Astrocyte (in vitro differentiated cells and primary cell): ENCODE measurements at regions not wholly inside any gene's neighbourhood (a gene's known extent, or its start where the extent isn't known, plus 50 kb on each side); places are given as distances from the start of the nearest gene placed in this dataset.

ENCODE experiments used
- DNase-seq: peaks from one replicate; pipeline ENCODE4 v3.0.0-alpha.2; 2010; ENCODE audit warnings: low read depth
- FAIRE-seq: peaks from 2 replicates; lab custom pipeline; 2011; peaks lifted over from hg19 to GRCh38; lab: Jason Lieb, UNC
- H2AFZ ChIP-seq: 2 replicates; pipeline ENCODE4 v1.6.0; 2012; ENCODE audit warnings: low read depth, low read length, inconsistent platforms
- H3K27ac ChIP-seq: 2 replicates; pipeline ENCODE4 v1.5.1; 2011; ENCODE audit warnings: low read depth, low read length, inconsistent platforms
- H3K27me3 ChIP-seq: 2 replicates; pipeline ENCODE4 v1.6.0; 2011; ENCODE audit warnings: low read length, inconsistent platforms; ENCODE audit not compliant: insufficient read depth
- H3K36me3 ChIP-seq: 2 replicates; pipeline ENCODE4 v1.5.1; 2011; ENCODE audit warnings: low read length, inconsistent platforms; ENCODE audit not compliant: insufficient read depth
- H3K4me1 ChIP-seq: 2 replicates; pipeline ENCODE4 v1.5.1; 2011; ENCODE audit warnings: low read length, inconsistent platforms; ENCODE audit not compliant: insufficient read depth
- H3K4me2 ChIP-seq: 2 replicates; pipeline ENCODE4 v1.6.0; 2012; ENCODE audit warnings: low read length, inconsistent platforms
- H3K4me3 ChIP-seq: 2 replicates; pipeline ENCODE4 v1.5.1; 2011; ENCODE audit warnings: low read depth, mild to moderate bottlenecking, low read length, inconsistent platforms; ENCODE audit not compliant: insufficient read depth
- H3K79me2 ChIP-seq: 2 replicates; pipeline ENCODE4 v1.6.0; 2012; ENCODE audit warnings: mild to moderate bottlenecking, low read length, inconsistent platforms; ENCODE audit not compliant: insufficient read depth
- H3K9ac ChIP-seq: 2 replicates; pipeline ENCODE4 v1.6.0; 2012; ENCODE audit warnings: mild to moderate bottlenecking, low read length, inconsistent platforms
- H3K9me3 ChIP-seq: 2 replicates; pipeline ENCODE4 v1.5.1; 2012; ENCODE audit warnings: low read depth, mild to moderate bottlenecking, low read length, inconsistent platforms; ENCODE audit not compliant: insufficient read depth
- H4K20me1 ChIP-seq: 2 replicates; pipeline ENCODE4 v1.6.0; 2012; ENCODE audit warnings: low read length, inconsistent platforms; ENCODE audit not compliant: insufficient read depth
- H3K27ac Mint-ChIP-seq: one replicate; pipeline ENCODE4 v1.8.0; 2021; ENCODE audit warnings: mild to moderate bottlenecking, mixed read lengths; ENCODE audit not compliant: unreplicated experiment
- H3K27me3 Mint-ChIP-seq: one replicate; pipeline ENCODE4 v1.8.0; 2021; ENCODE audit warnings: low read depth, mixed read lengths; ENCODE audit not compliant: unreplicated experiment
- H3K36me3 Mint-ChIP-seq: one replicate; pipeline ENCODE4 v1.8.0; 2021; ENCODE audit warnings: low read depth, mixed read lengths; ENCODE audit not compliant: unreplicated experiment
- H3K4me1 Mint-ChIP-seq: one replicate; pipeline ENCODE4 v1.8.0; 2021; ENCODE audit warnings: low read depth, mixed read lengths; ENCODE audit not compliant: unreplicated experiment
- H3K4me3 Mint-ChIP-seq: one replicate; pipeline ENCODE4 v1.8.0; 2021; ENCODE audit warnings: mild to moderate bottlenecking, moderate library complexity, mixed read lengths; ENCODE audit not compliant: unreplicated experiment
- H3K9me3 Mint-ChIP-seq: one replicate; pipeline ENCODE4 v1.8.0; 2021; ENCODE audit warnings: mild to moderate bottlenecking, mixed read lengths; ENCODE audit not compliant: unreplicated experiment
- EZH2 ChIP-seq: IDR thresholded peaks from 2 replicates; pipeline ENCODE4 v1.6.1; 2012; ENCODE audit warnings: mild to moderate bottlenecking, low read length, inconsistent platforms; ENCODE audit not compliant: insufficient read depth
- TF ChIP-seq, protein P1 (sequence below): IDR thresholded peaks from 2 replicates; pipeline ENCODE4 v1.5.1; 2011; ENCODE audit warnings: low read depth, mild to moderate bottlenecking, inconsistent platforms, low read length, moderate library complexity; ENCODE audit not compliant: insufficient read depth

DNA sequence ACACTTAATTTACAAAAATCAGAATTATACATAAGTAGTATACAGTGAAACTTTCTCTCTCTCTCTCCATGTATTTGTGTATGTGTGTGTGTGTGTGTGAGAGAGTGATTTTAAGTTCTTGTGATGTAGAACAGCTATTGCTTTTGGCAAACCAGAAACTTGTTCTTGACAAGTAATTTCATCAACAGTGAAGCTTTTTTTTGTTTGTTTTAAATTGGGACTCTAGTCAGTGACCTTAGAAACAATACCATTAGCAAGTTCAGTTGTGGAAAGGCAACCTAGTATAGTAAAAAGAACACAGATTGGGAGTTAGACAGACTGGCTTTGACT is 319.1 kb downstream of the PTEN start:
- Mint-ChIP-seq H3K4me1 (peaks cover 5% of the 10 kb centered on the region), H3K27me3 (no peaks in the 10 kb centered on the region), H3K27ac (no peak overlapping the region), H3K4me3 (no peak overlapping the region), H3K36me3 (no peaks in the 10 kb centered on the region), H3K9me3 (peaks cover 4% of the 10 kb centered on the region)
- H2AFZ ChIP-seq: no peak overlapping the region
- H3K4me2 ChIP-seq: no peak overlapping the region
- H3K27me3 ChIP-seq: no peaks in the 10 kb centered on the region
- H4K20me1 ChIP-seq: no peaks in the 10 kb centered on the region
- H3K27ac ChIP-seq: no peak overlapping the region
- TF ChIP-seq, protein P1, sequence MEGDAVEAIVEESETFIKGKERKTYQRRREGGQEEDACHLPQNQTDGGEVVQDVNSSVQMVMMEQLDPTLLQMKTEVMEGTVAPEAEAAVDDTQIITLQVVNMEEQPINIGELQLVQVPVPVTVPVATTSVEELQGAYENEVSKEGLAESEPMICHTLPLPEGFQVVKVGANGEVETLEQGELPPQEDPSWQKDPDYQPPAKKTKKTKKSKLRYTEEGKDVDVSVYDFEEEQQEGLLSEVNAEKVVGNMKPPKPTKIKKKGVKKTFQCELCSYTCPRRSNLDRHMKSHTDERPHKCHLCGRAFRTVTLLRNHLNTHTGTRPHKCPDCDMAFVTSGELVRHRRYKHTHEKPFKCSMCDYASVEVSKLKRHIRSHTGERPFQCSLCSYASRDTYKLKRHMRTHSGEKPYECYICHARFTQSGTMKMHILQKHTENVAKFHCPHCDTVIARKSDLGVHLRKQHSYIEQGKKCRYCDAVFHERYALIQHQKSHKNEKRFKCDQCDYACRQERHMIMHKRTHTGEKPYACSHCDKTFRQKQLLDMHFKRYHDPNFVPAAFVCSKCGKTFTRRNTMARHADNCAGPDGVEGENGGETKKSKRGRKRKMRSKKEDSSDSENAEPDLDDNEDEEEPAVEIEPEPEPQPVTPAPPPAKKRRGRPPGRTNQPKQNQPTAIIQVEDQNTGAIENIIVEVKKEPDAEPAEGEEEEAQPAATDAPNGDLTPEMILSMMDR: no peak
- no peak for TF ChIP-seq EZH2
- no peak overlapping the region for H3K4me3 ChIP-seq
- no peaks in the 10 kb centered on the region for H3K36me3 ChIP-seq
- no peak overlapping the region for H3K9ac ChIP-seq
- no peaks in the 10 kb centered on the region for H3K79me2 ChIP-seq
- H3K9me3 ChIP-seq: no peaks in the 10 kb centered on the region
- DNase-seq (no peak), FAIRE-seq (peak; percentile 23)
- H3K4me1 ChIP-seq: no peaks in the 10 kb centered on the region

DNA sequence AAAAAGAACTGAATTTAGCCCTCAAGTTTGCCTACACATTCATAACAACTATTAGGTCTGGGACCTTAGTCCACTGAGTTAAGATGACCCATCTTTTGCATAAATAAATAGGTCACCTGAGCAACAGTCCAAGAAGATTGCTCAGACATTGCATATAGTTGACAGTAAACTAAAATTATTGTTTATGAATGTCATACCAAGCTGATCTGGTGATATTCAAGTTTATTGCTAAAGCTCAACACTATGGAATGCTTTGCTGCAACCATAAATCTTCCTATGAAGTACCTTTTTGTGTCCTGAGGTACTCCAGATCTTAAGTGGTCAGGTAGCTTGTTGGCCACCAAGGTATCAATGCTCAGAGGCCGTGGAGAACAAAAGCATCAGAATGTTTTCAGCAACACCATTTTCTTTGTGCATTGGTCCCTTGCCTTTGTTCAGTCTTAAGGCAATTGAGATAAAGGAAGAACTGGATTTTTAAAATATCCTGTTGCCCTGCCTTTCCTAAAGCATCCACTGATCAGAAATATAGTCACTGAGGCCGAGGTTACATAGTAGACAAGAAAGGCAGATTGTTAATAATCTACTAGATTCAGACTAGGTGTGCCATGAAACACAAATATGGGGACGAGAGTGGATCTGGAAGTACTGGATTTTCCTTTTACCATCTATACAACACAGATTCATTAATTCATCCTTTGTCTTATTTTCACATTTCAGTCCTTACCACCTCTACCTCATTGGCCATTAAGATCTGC is 321.3 kb downstream of the PTEN start:
- Histone ChIP-seq H3K27me3 (no peaks in the 10 kb centered on the region), H3K79me2 (no peaks in the 10 kb centered on the region), H3K36me3 (no peaks in the 10 kb centered on the region), H3K4me3 (no peak overlapping the region), H3K9ac (no peak overlapping the region), H3K9me3 (no peaks in the 10 kb centered on the region), H3K4me2 (no peak overlapping the region), H2AFZ (no peak overlapping the region), H4K20me1 (no peaks in the 10 kb centered on the region), H3K27ac (no peak overlapping the region), H3K4me1 (no peaks in the 10 kb centered on the region)
- peaks cover 5% of the 10 kb centered on the region for H3K4me1 Mint-ChIP-seq
- no peak overlapping the region for H3K27ac Mint-ChIP-seq
- H3K9me3 Mint-ChIP-seq: no peaks in the 10 kb centered on the region
- no peaks in the 10 kb centered on the region for H3K27me3 Mint-ChIP-seq
- H3K36me3 Mint-ChIP-seq: no peaks in the 10 kb centered on the region
- no peak overlapping the region for H3K4me3 Mint-ChIP-seq
- TF ChIP-seq EZH2: no peak
- TF ChIP-seq, protein P1: no peak
- DNase-seq (no peak), FAIRE-seq (peak; percentile 20)

DNA sequence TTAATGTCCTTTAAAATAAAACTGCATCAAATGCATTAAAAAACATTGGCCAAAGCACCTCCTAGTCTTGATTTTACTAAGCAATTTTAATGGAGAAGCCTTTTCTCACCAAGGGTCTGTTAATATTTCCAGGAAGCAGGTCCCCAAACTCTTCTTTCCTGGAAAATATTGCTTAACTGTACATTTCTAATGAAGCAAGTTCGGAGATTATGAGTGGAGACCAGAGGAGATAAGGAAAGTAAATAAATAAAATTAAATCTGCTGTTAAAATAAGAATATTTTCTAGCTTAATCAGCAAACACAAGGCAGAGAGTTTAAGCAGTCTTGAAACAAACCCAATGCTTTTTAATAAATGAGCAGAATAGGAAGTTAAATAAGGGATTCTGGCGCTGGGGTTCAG is 322.4 kb downstream of the PTEN start:
- Histone ChIP-seq H3K27ac (no peak overlapping the region), H3K4me3 (no peak overlapping the region), H3K9me3 (no peaks in the 10 kb centered on the region), H3K4me1 (no peaks in the 10 kb centered on the region), H3K79me2 (no peaks in the 10 kb centered on the region), H4K20me1 (no peaks in the 10 kb centered on the region), H2AFZ (no peak overlapping the region), H3K36me3 (no peaks in the 10 kb centered on the region), H3K27me3 (no peaks in the 10 kb centered on the region), H3K9ac (no peak overlapping the region), H3K4me2 (no peak overlapping the region)
- no peak for DNase-seq
- no peaks in the 10 kb centered on the region for H3K27me3 Mint-ChIP-seq
- no peak for FAIRE-seq
- H3K4me1 Mint-ChIP-seq: peaks cover 5% of the 10 kb centered on the region
- no peaks in the 10 kb centered on the region for H3K36me3 Mint-ChIP-seq
- no peak overlapping the region for H3K27ac Mint-ChIP-seq
- peaks cover 2% of the 10 kb centered on the region for H3K9me3 Mint-ChIP-seq
- TF ChIP-seq, protein P1: no peak
- no peak for TF ChIP-seq EZH2
- no peak overlapping the region for H3K4me3 Mint-ChIP-seq
